ENCODE measurements at regions not wholly inside any gene's neighbourhood (a gene's known extent, or its start where the extent isn't known, plus 50 kb on each side); places are given as distances from the start of the nearest gene placed in this dataset.

DNA sequence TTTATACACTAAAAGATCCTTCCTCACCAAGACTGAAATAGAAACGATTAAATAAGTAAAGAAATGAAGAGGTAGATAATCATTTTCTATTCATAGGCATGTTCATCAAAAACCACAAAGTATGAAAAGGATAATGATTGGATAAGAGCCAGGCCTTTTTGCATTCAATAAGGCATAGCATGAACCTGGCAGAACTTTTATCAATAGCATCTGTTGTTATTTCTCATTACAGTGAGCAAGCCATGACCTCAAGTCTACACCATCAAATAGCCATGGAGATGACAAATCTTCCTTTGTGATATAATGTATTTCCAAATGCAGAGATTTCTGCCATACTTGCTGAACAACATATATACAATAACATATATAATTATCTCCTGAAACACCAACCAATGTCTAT is 206.0 kb upstream of the SLC7A11 start:
- TF ChIP-seq REST (IDR thresholded peaks at IDR 0.05; ENCODE audit: low read depth), result no peak
- no peak for TF ChIP-seq RAD21 (IDR thresholded peaks at IDR 0.05; ENCODE audit: low read depth)
- TF ChIP-seq USF1 (IDR thresholded peaks at IDR 0.05), result no peak
- TF ChIP-seq EP300 (IDR thresholded peaks at IDR 0.05; ENCODE audit: borderline replicate concordance), result no peak
- no peak for TF ChIP-seq TEAD4 (IDR thresholded peaks at IDR 0.05)

- TF ChIP-seq FOXM1 (IDR thresholded peaks at IDR 0.05; ENCODE audit: borderline replicate concordance, low read depth), result no peak
- no peak for TF ChIP-seq NFIC (IDR thresholded peaks at IDR 0.05)
- no peak for TF ChIP-seq CREB1 (IDR thresholded peaks at IDR 0.05; ENCODE audit: low read depth)
- no peak for TF ChIP-seq RAD21 (IDR thresholded peaks at IDR 0.05; ENCODE audit: low read depth)
- TF ChIP-seq TEAD4 (IDR thresholded peaks at IDR 0.05), result no peak
- TF ChIP-seq MAX (IDR thresholded peaks at IDR 0.05), result no peak
- TF ChIP-seq EP300 (IDR thresholded peaks at IDR 0.05; ENCODE audit: borderline replicate concordance), result no peak
- no peak for TF ChIP-seq TCF12 (IDR thresholded peaks at IDR 0.05; ENCODE audit: low read depth)
- no peak for TF ChIP-seq TAF1 (IDR thresholded peaks at IDR 0.05; ENCODE audit: low read depth)
- no peak for TF ChIP-seq USF1 (IDR thresholded peaks at IDR 0.05)
- TF ChIP-seq YY1 (IDR thresholded peaks at IDR 0.05; ENCODE audit: low read depth), result no peak
- no peak for TF ChIP-seq ZBTB7A (IDR thresholded peaks at IDR 0.05; ENCODE audit: low read depth)
Observed at GRCh38 chr4:138446456-138446855, 204.3 kb upstream of the SLC7A11 start.

DNA sequence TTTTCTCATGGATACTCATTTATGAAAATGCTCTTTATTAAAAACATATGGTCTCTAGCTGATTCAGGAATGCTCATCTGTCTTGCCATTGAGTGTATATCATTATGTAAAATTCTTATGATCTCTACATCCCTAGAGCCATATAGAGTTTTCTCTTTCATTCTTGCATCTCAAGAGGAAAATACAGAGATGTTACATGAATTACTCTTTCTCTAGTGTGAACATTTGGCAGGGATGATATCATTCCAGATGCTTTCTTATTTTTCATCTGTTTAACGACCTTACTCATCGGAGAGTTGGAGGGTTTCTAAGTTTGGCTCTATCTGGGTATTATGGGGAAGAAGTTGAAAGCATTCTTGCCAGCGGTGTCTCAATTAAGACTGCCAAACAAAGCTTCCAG is 202.9 kb upstream of the SLC7A11 start:
- TF ChIP-seq TAF1 (IDR thresholded peaks at IDR 0.05; ENCODE audit: low read depth) (no peak), YY1 (IDR thresholded peaks at IDR 0.05; ENCODE audit: low read depth) (no peak), CREB1 (IDR thresholded peaks at IDR 0.05; ENCODE audit: low read depth) (no peak), TCF12 (IDR thresholded peaks at IDR 0.05; ENCODE audit: low read depth) (no peak), NFIC (IDR thresholded peaks at IDR 0.05) (no peak), EP300 (IDR thresholded peaks at IDR 0.05; ENCODE audit: borderline replicate concordance) (no peak), CEBPB (IDR thresholded peaks at IDR 0.05) (no peak), ZBTB7A (IDR thresholded peaks at IDR 0.05; ENCODE audit: low read depth) (no peak)

DNA sequence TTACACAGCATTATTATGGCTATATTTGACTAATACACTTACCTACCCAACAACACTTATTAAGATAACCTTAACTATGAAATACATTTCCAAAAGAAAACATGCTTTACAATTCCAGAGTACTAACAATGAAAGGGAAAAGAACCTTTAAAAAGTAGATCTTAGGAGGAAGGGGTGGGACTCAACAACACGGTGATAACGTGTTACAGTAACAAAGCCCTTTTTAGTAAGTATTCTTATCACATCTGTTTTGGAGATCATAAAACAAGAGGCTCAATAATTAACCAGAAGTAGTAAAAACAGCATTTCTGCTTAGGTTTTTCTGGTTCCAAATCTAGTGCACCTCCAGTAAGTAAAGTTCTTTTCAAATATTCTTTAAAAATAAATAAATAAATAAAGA is 202.1 kb upstream of the SLC7A11 start:
- TF ChIP-seq RAD21 (IDR thresholded peaks at IDR 0.05; ENCODE audit: low read depth) (no peak), TAF1 (IDR thresholded peaks at IDR 0.05; ENCODE audit: low read depth) (no peak), FOXM1 (IDR thresholded peaks at IDR 0.05; ENCODE audit: borderline replicate concordance, low read depth) (no peak), CEBPB (IDR thresholded peaks at IDR 0.05) (no peak), USF1 (IDR thresholded peaks at IDR 0.05) (no peak), CREB1 (IDR thresholded peaks at IDR 0.05; ENCODE audit: low read depth) (no peak), EGR1 (IDR thresholded peaks at IDR 0.05) (no peak), MAX (IDR thresholded peaks at IDR 0.05) (no peak), ZBTB7A (IDR thresholded peaks at IDR 0.05; ENCODE audit: low read depth) (no peak), EP300 (IDR thresholded peaks at IDR 0.05; ENCODE audit: borderline replicate concordance) (no peak), NFIC (IDR thresholded peaks at IDR 0.05) (no peak), TCF12 (IDR thresholded peaks at IDR 0.05; ENCODE audit: low read depth) (no peak), TEAD4 (IDR thresholded peaks at IDR 0.05) (no peak), REST (IDR thresholded peaks at IDR 0.05; ENCODE audit: low read depth) (no peak), YY1 (IDR thresholded peaks at IDR 0.05; ENCODE audit: low read depth) (no peak)

- TF ChIP-seq CEBPB (IDR thresholded peaks at IDR 0.05), result no peak
- TF ChIP-seq EGR1 (IDR thresholded peaks at IDR 0.05), result no peak
- TF ChIP-seq EP300 (IDR thresholded peaks at IDR 0.05; ENCODE audit: borderline replicate concordance), result no peak
- no peak for TF ChIP-seq TEAD4 (IDR thresholded peaks at IDR 0.05)
- TF ChIP-seq FOXM1 (IDR thresholded peaks at IDR 0.05; ENCODE audit: borderline replicate concordance, low read depth), result no peak
- TF ChIP-seq ZBTB7A (IDR thresholded peaks at IDR 0.05; ENCODE audit: low read depth), result no peak
Observed at GRCh38 chr4:138439143-138439581, 197.0 kb upstream of the SLC7A11 start.

- TF ChIP-seq REST (IDR thresholded peaks at IDR 0.05; ENCODE audit: low read depth), result no peak
- TF ChIP-seq FOXM1 (IDR thresholded peaks at IDR 0.05; ENCODE audit: borderline replicate concordance, low read depth), result no peak
- TF ChIP-seq EP300 (IDR thresholded peaks at IDR 0.05; ENCODE audit: borderline replicate concordance), result no peak
- no peak for TF ChIP-seq TAF1 (IDR thresholded peaks at IDR 0.05; ENCODE audit: low read depth)
- TF ChIP-seq NFIC (IDR thresholded peaks at IDR 0.05), result no peak
- TF ChIP-seq YY1 (IDR thresholded peaks at IDR 0.05; ENCODE audit: low read depth), result no peak
- no peak for TF ChIP-seq CEBPB (IDR thresholded peaks at IDR 0.05)
Observed at GRCh38 chr4:138438608-138439007, 196.5 kb upstream of the SLC7A11 start.

All from Ishikawa (cell line).